Choroid plexus epithelial cell (primary cell): ENCODE measurements at regions not wholly inside any gene's neighbourhood (a gene's known extent, or its start where the extent isn't known, plus 50 kb on each side); places are given as distances from the start of the nearest gene placed in this dataset.

Experiments
- DNase-seq: peaks from one replicate; pipeline ENCODE4 v3.0.0-alpha.2; 2010; ENCODE audit warnings: low read depth
- H3K4me3 ChIP-seq: 2 replicates; pipeline ENCODE4 v1.5.1; 2011; ENCODE audit warnings: low read depth, mild to moderate bottlenecking, control low read depth, low read length, moderate library complexity
- CTCF ChIP-seq: conservative IDR thresholded peaks from 2 replicates; pipeline ENCODE4 v1.5.1; 2011; ENCODE audit warnings: low read depth, mild to moderate bottlenecking, control low read depth, inconsistent platforms, low read length, moderate library complexity

- DNase-seq: no peak
- no peak overlapping the region for H3K4me3 ChIP-seq
- TF ChIP-seq CTCF: no peak
Measured at GRCh38 chr6:113512576-113512975, 344.6 kb upstream of the MARCKS start.

DNA sequence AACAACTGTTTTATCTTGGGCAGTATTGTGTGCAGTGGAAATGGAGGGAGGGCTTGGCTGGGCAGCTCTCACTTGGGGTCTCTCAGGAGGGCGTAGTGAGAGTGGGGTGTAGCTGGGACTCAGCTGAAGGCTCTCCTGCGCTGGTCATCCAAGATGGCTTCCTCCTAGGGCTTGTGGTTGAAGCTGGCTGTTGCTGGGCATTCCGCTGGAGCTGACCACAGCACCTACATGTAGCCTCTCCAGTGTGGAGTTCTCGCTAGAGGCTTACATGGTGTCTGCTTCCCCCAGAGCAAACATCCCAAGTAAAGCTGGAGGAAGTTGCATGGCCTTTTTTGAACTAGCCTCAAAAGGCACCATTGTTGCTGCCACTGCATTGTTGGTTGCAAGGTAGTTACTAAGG, 344.1 kb upstream of the MARCKS start:
- no peak for TF ChIP-seq CTCF
- DNase-seq: no peak
- no peak overlapping the region for H3K4me3 ChIP-seq

DNA sequence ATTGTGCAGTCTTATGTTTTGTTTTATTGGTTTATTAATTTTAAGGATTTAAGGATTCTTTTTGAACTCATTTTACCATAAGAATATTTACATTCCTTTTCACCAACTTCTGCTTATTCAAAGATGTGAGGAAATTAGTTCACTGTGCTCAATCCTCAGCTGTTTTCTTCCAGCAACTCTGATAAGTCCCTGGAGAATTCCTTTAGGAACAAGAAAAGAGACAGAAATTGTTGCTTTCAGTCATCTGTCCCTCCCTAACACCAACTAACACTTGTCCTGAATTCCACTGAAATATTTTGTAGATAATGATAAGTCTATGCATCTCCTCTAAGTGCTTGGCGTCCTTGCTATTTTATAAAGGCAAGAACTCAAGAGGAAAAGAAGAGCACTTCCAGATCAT, 334.8 kb upstream of the MARCKS start:
- DNase-seq: no peak
- H3K4me3 ChIP-seq: no peak overlapping the region
- no peak for TF ChIP-seq CTCF

GRCh38 chr6:113524826-113525225, 332.3 kb upstream of the MARCKS start:
- no peak for DNase-seq
- TF ChIP-seq CTCF: no peak

DNA sequence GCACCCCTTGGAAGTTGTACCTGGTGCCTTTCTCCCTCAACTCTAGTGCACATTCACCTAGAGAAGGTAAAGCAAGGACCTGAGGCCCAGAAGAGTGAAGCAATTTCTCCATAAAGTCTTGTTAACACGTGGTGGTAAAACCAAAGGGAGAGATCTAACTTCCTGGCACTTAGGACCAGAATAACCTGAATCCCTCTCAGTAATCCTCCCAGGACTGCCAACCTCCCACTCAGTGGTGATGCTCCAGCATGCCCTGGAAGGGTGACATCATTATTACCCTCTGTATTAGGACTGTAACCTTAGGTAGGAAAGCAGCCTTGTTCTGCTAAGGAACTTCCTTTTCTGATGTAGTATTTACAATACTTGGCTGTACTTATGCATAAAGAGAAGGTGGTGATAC, 330.6 kb upstream of the MARCKS start:
- no peak for DNase-seq
- TF ChIP-seq CTCF: no peak
- no peak overlapping the region for H3K4me3 ChIP-seq

More at GRCh38 chr6:113524826-113525225, 332.3 kb upstream of the MARCKS start:
- H3K4me3 ChIP-seq: no peak overlapping the region

DNA sequence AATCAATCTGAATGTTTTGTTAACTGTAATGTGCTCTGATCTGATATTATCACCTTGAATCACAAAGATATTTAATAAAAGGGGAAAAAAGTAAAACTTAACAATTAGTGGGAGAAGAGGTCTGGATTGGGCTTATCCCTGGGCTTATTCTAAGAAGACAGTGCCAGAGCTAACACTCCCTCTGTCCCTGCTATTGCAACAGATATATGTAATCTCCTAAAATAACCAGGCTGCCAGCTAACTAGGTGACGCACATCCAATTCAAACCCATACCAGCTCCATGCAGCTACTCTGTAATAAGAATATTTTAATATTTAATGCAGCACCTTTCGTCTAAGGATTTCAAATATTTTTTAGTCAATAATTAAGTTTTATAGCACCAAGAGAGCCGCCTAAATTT, 330.1 kb upstream of the MARCKS start:
- no peak for TF ChIP-seq CTCF
- DNase-seq: no peak
- no peak overlapping the region for H3K4me3 ChIP-seq

- no peak for DNase-seq
- TF ChIP-seq CTCF: no peak
- no peak overlapping the region for H3K4me3 ChIP-seq
Measured at GRCh38 chr6:113528111-113528510, 329.0 kb upstream of the MARCKS start.
